Erythroblast (primary cell): ENCODE measurements at regions not wholly inside any gene's neighbourhood (a gene's known extent, or its start where the extent isn't known, plus 50 kb on each side); places are given as distances from the start of the nearest gene placed in this dataset.

Experiments used
- GATA1 ChIP-seq: IDR thresholded peaks from 2 replicates; pipeline ENCODE4 v1.6.1; 2011; ENCODE audit warnings: low read depth, mild to moderate bottlenecking, control low read depth, low read length, moderate library complexity
- POLR2A ChIP-seq: IDR thresholded peaks from 2 replicates; pipeline ENCODE4 v1.6.1; 2011; ENCODE audit warnings: mild to moderate bottlenecking, low read length

DNA sequence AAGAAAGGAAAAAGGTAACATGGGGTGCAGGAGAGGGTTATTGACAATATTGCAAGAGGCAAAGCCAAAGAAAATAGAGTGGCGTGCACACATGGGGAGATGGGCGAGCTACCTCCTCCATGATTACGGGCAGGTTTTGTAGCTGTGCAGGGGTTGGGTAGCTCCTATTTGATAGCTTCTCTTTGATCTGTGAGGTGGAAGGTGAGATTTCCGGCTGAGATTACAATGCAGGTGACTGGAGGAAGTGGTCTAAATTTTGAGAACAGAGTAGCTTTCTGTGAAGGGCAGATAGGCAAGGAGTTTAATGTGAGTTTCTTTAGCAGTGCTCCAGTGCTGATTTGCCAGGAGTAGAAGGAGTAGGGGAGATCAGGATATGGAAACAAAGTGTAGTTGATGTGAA, 263.4 kb downstream of the PLA2G4A start:
- TF ChIP-seq POLR2A = no peak
- no peak for TF ChIP-seq GATA1
